IMR-90 (cell line): ENCODE measurements at regions not wholly inside any gene's neighbourhood (a gene's known extent, or its start where the extent isn't known, plus 50 kb on each side); places are given as distances from the start of the nearest gene placed in this dataset.

Experiments
- ATAC-seq: fragments of 200-7000 bp; cut with Tn5 transposase; 2 replicates; pipeline ENCODE4 v1.9.1; 2020; ENCODE audit warnings: low read depth, mild to moderate bottlenecking, moderate library complexity
- BruUV-seq: library from RNA; stranded (reverse); fragments of 400-500 nt; replicated peaks from 2 replicates; lab custom pipeline; 2021; lab: Mats Ljungman, UMichigan
- CTCF ChIA-PET: fragments of 300-600 bp; formaldehyde crosslinking; extraction: SDS; loops from one replicate; lab custom pipeline; 2021; ENCODE audit warnings: antibody characterized with exemption; lab: Yijun Ruan, JAX
- POLR2A ChIA-PET: fragments of 300-600 bp; sonication (Branson Sonifier 250); formaldehyde crosslinking; loops from one replicate; lab custom pipeline; 2022; ENCODE audit warnings: antibody characterized with exemption; ENCODE audit not compliant: unreplicated experiment; lab: Charles Lee
- DNase-seq: peaks from one replicate; pipeline ENCODE4 v3.0.0; 2013
- H2AFZ ChIP-seq: replicated peaks from 2 replicates; pipeline ENCODE3; 2013; ENCODE audit warnings: low read length, mild to moderate bottlenecking; ENCODE audit not compliant: poor library complexity
- H2AK5ac ChIP-seq: 2 replicates; pipeline ENCODE4 v1.6.1; 2013; ENCODE audit warnings: low read depth, low read length, inconsistent platforms
- H2AK9ac ChIP-seq: replicated peaks from 2 replicates; pipeline ENCODE3; 2013; ENCODE audit warnings: mild to moderate bottlenecking, low read depth, low read length, moderate library complexity; ENCODE audit not compliant: poor library complexity
- H2BK120ac ChIP-seq: 2 replicates; pipeline ENCODE4 v1.6.1; 2013; ENCODE audit warnings: low read depth, low read length, inconsistent platforms
- H2BK15ac ChIP-seq: 3 replicates; pipeline ENCODE4 v1.6.1; 2013; ENCODE audit warnings: low read depth, low read length, inconsistent platforms
- H2BK20ac ChIP-seq: 2 replicates; pipeline ENCODE4 v1.6.1; 2013; ENCODE audit warnings: low read depth, mild to moderate bottlenecking, inconsistent platforms, low read length, moderate library complexity
- H2BK5ac ChIP-seq: 2 replicates; pipeline ENCODE4 v1.6.1; 2013; ENCODE audit warnings: mild to moderate bottlenecking, low read depth, low read length, inconsistent platforms; ENCODE audit not compliant: poor library complexity, severe bottlenecking
- H3K14ac ChIP-seq: replicated peaks from 2 replicates; pipeline ENCODE4 v1.6.1; 2013; ENCODE audit warnings: low read depth, low read length, inconsistent platforms
- H3K18ac ChIP-seq: 2 replicates; pipeline ENCODE4 v1.6.1; 2013; ENCODE audit warnings: low read depth, low read length, control low read depth
- H3K23ac ChIP-seq: 2 replicates; pipeline ENCODE4 v1.6.1; 2013; ENCODE audit warnings: low read depth, low read length, inconsistent platforms
- H3K27ac ChIP-seq: 2 replicates; pipeline ENCODE4 v1.5.1; 2013; ENCODE audit warnings: mild to moderate bottlenecking, control low read depth, low read length; ENCODE audit not compliant: insufficient read depth
- H3K27me3 ChIP-seq: 2 replicates; pipeline ENCODE4 v1.6.1; 2013; ENCODE audit warnings: low read length; ENCODE audit not compliant: control insufficient read depth, insufficient read depth
- H3K36me3 ChIP-seq: 2 replicates; pipeline ENCODE4 v1.6.1; 2013; ENCODE audit warnings: low read length, mixed read lengths; ENCODE audit not compliant: control insufficient read depth, insufficient read depth
- H3K4ac ChIP-seq: 2 replicates; pipeline ENCODE4 v1.6.1; 2013; ENCODE audit warnings: low read depth, low read length, inconsistent platforms
- H3K4me1 ChIP-seq: 2 replicates; pipeline ENCODE4 v1.6.1; 2013; ENCODE audit warnings: low read length, mixed read lengths; ENCODE audit not compliant: control insufficient read depth, insufficient read depth
- H3K4me2 ChIP-seq: 2 replicates; pipeline ENCODE4 v1.6.1; 2013; ENCODE audit warnings: low read depth, mild to moderate bottlenecking, control low read depth, low read length, moderate library complexity
- H3K4me3 ChIP-seq: 2 replicates; pipeline ENCODE4 v1.5.1; 2013; ENCODE audit warnings: low read depth, mild to moderate bottlenecking, control low read depth, low read length, moderate library complexity; ENCODE audit not compliant: insufficient read depth
- H3K56ac ChIP-seq: 2 replicates; pipeline ENCODE4 v1.6.1; 2013; ENCODE audit warnings: low read length, inconsistent platforms; ENCODE audit not compliant: insufficient read depth; ENCODE audit errors: extremely low read depth
- H3K79me1 ChIP-seq, 2 experiments: 2 replicates each; pipeline ENCODE4 v1.6.1; 2013; ENCODE audit warnings: low read length in 2 of 2, inconsistent platforms in 1 of 2, low read depth in 1 of 2
- H3K9ac ChIP-seq: 2 replicates; pipeline ENCODE4 v1.6.1; 2013; ENCODE audit warnings: low read depth, low read length, control low read depth
- H3K9me1 ChIP-seq: 2 replicates; pipeline ENCODE4 v1.6.1; 2013; ENCODE audit warnings: low read length, inconsistent platforms; ENCODE audit not compliant: insufficient read depth
- H3K9me3 ChIP-seq: 2 replicates; pipeline ENCODE4 v1.6.1; 2013; ENCODE audit warnings: low read length; ENCODE audit not compliant: control insufficient read depth, insufficient read depth
- H4K20me1 ChIP-seq: 2 replicates; pipeline ENCODE4 v1.6.1; 2013; ENCODE audit warnings: low read length, inconsistent platforms; ENCODE audit not compliant: insufficient read depth
- H4K5ac ChIP-seq: 2 replicates; pipeline ENCODE4 v1.6.1; 2013; ENCODE audit warnings: mild to moderate bottlenecking, low read depth, low read length, control low read depth
- H4K8ac ChIP-seq, 2 experiments: 2 replicates each; pipeline ENCODE4 v1.6.1; 2013; ENCODE audit warnings: low read depth in 2 of 2, low read length in 2 of 2, control low read depth in 1 of 2, inconsistent platforms in 1 of 2
- H4K91ac ChIP-seq: 2 replicates; pipeline ENCODE4 v1.6.1; 2013; ENCODE audit warnings: low read depth, low read length, inconsistent platforms; ENCODE audit not compliant: insufficient read depth
- BHLHE40 ChIP-seq: fragments of 150-350 bp; IDR thresholded peaks from 2 replicates; pipeline ENCODE4 v1.6.1; 2016; ENCODE audit warnings: mild to moderate bottlenecking, low read depth, low read length
- CEBPB ChIP-seq: IDR thresholded peaks from 2 replicates; pipeline ENCODE4 v1.6.1; 2012; ENCODE audit warnings: low read depth, low read length, improper control_type of control experiment
- CHD1 ChIP-seq: IDR thresholded peaks from 2 replicates; pipeline ENCODE4 v1.6.1; 2012; ENCODE audit warnings: low read depth, low read length, improper control_type of control experiment
- MAFK ChIP-seq: IDR thresholded peaks from 2 replicates; pipeline ENCODE4 v1.6.1; 2012; ENCODE audit warnings: low read depth, low read length, improper control_type of control experiment
- MXI1 ChIP-seq: IDR thresholded peaks from 2 replicates; pipeline ENCODE4 v1.6.1; 2012; ENCODE audit warnings: low read depth, mild to moderate bottlenecking, low read length, moderate library complexity, borderline replicate concordance
- POLR2A ChIP-seq: IDR thresholded peaks from 2 replicates; pipeline ENCODE4 v1.6.1; 2012; ENCODE audit warnings: mild to moderate bottlenecking, low read depth, low read length
- RCOR1 ChIP-seq: IDR thresholded peaks from 2 replicates; pipeline ENCODE4 v1.6.1; 2012; ENCODE audit warnings: mild to moderate bottlenecking, low read length, improper control_type of control experiment; ENCODE audit not compliant: insufficient replicate concordance
- WGBS, 2 experiments: methylation state at CpG; one replicate each; pipeline versions ENCODE4 v1.1.5 to v1.1.7; 2013; ENCODE audit warnings: missing lambda C conversion rate in 2 of 2; ENCODE audit not compliant: insufficient read length in 1 of 2; ENCODE audit errors: extremely low coverage in 2 of 2; 5-methylcytosine and 5-hydroxymethylcytosine counted together
- dilution Hi-C: fragments of 300-500 bp; cut with HindIII; formaldehyde crosslinking; loops from one replicate; pipeline ENCODE4 v1.14.3; 2018; ENCODE audit warnings: low sequenced_read_pairs; ENCODE audit not compliant: unreplicated experiment
- in situ Hi-C: fragments of 300-500 bp; cut with MboI; formaldehyde crosslinking; loops from 3 replicates; pipeline ENCODE4 v1.14.3; 2019; ENCODE audit warnings: low sequenced_read_pairs, inconsistent platforms, mixed read lengths
- intact Hi-C: fragments of 100-400 bp; cut with micrococcal nuclease; formaldehyde crosslinking; loops from 2 replicates; pipeline ENCODE4 v1.10.0; 2022

DNA sequence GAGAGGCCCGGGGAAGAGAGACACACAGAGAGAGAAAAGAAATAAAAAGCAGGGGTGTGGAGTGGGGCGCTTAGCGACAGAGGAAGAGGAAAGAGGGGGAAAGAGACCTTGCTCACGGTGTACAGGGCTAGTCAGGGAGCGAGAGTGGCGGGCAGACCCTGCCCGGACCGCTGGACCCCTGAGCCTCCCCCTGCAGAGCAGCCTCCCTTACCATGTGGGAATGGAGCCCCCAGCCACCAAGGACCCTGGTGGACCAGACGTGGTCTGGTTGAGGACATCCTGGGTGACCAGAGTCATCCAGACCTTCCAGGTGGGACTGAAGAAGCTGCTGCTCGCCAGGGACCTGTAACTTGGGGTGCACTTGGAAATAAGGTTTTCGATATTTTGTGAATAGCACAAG, 129.6 kb downstream of the CHSY1 start:
- H2BK120ac ChIP-seq, result peak overlapping the region; percentile 95; the same call in 1 of the 2 replicates
- no peak overlapping the region for H3K9ac ChIP-seq
- CTCF ChIA-PET, result interaction anchor here (0.6 to 1.6 kb wide), 4 partner anchors 31 to 130 kb away, joined by 3 to 5 read pairs (median 4); partner anchors contain the start of gene CHSY1
- intact Hi-C loops (loop anchor here (2.0 kb wide), 1 partner anchor 129 kb away; no protein-coding TSS in a partner anchor), dilution Hi-C loops (no loop called here), in situ Hi-C loops (no loop called here)
- H3K27ac ChIP-seq, result no peak overlapping the region
- H3K79me1 ChIP-seq, result peaks cover 4 to 27% of the 10 kb centered on the region in 2 experiments; a peak in 3 of 4 replicates
- H3K56ac ChIP-seq, result no peak overlapping the region
- ATAC-seq (no peak), DNase-seq (no peak)
- no peak overlapping the region for H2AK9ac ChIP-seq
- TF ChIP-seq CEBPB (no peak), POLR2A (no peak), RCOR1 (no peak), CHD1 (no peak), BHLHE40 (no peak), MXI1 (no peak), MAFK (no peak)
- H3K27me3 ChIP-seq, result no peaks in the 10 kb centered on the region
- H3K4me1 ChIP-seq, result peaks cover 25% of the 10 kb centered on the region
- H4K20me1 ChIP-seq, result no peaks in the 10 kb centered on the region
- 100% methylated on average over 1 of the region's 11 CpGs; no CpG with 5 or more reads in 1 of the 2 experiments for WGBS, 2 experiments
- no peak overlapping the region for H3K4me2 ChIP-seq
- POLR2A ChIA-PET, result interaction anchor here (1.0 kb wide), 1 partner anchor 130 kb away, joined by 8 read pairs; the partner anchor contains the start of gene CHSY1
- 0 out of 2 replicates have a peak overlapping the region, but pooled peaks have one; percentile 70 for H3K14ac ChIP-seq
- H2AFZ ChIP-seq, result no peak overlapping the region
- no peaks in the 10 kb centered on the region for H3K9me3 ChIP-seq
- BruUV-seq, result no TSS peak
- H3K9me1 ChIP-seq, result no peaks in the 10 kb centered on the region; the same call in 1 of the 2 replicates
- no peak overlapping the region for H3K18ac ChIP-seq
- 0 out of 2 replicates have a peak overlapping the region, but pooled peaks have one; percentile 27 for H4K5ac ChIP-seq
- peak overlapping the region; percentile 76 for H2AK5ac ChIP-seq
- peak overlapping the region; percentile 61 to 84; a peak in 3 of 4 replicates for H4K8ac ChIP-seq
- peak overlapping the region; percentile 96 for H3K4ac ChIP-seq
- peak overlapping the region; percentile 14 for H2BK5ac ChIP-seq
- no peak overlapping the region for H3K4me3 ChIP-seq
- H4K91ac ChIP-seq, result peak overlapping the region; percentile 78
- peak overlapping the region; percentile 43; the same call in 2 of the 3 replicates for H2BK15ac ChIP-seq
- H3K23ac ChIP-seq, result peak overlapping the region; percentile 63; the same call in 1 of the 2 replicates
- no peaks in the 10 kb centered on the region for H3K36me3 ChIP-seq
- peak overlapping the region; percentile 85 for H2BK20ac ChIP-seq
